MM.1S (cell line): ENCODE measurements at regions not wholly inside any gene's neighbourhood (a gene's known extent, or its start where the extent isn't known, plus 50 kb on each side); places are given as distances from the start of the nearest gene placed in this dataset.

Experiments
- DNase-seq: peaks from one replicate; pipeline ENCODE4 v3.0.0-alpha.2; 2015
- H2AFZ ChIP-seq: fragments of 300-600 bp; sonication (generic); 2 replicates; pipeline ENCODE4 v1.6.0; 2016; ENCODE audit warnings: antibody characterized with exemption, low read length
- H3F3A ChIP-seq: fragments of 300-600 bp; sonication (generic); 2 replicates; pipeline ENCODE4 v1.6.1; 2016; ENCODE audit warnings: mild to moderate bottlenecking, antibody characterized with exemption, low read length, moderate library complexity, mixed read lengths; ENCODE audit not compliant: insufficient read depth
- H3K27ac ChIP-seq: fragments of 300-600 bp; sonication (generic); 2 replicates; pipeline ENCODE4 v1.5.1; 2016; ENCODE audit warnings: mild to moderate bottlenecking, low read length
- H3K27me3 ChIP-seq: fragments of 300-600 bp; sonication (generic); replicated peaks from 2 replicates; pipeline ENCODE4 v1.6.0; 2016; ENCODE audit warnings: low read length; ENCODE audit not compliant: insufficient read depth
- H3K36me3 ChIP-seq: fragments of 300-600 bp; sonication (generic); replicated peaks from 2 replicates; pipeline ENCODE4 v1.6.1; 2016; ENCODE audit warnings: mild to moderate bottlenecking, low read length, mixed read lengths; ENCODE audit not compliant: insufficient read depth
- H3K4me1 ChIP-seq: fragments of 300-600 bp; sonication (generic); 2 replicates; pipeline ENCODE4 v1.6.1; 2016; ENCODE audit warnings: low read length, mixed read lengths
- H3K4me2 ChIP-seq: fragments of 300-600 bp; sonication (generic); 2 replicates; pipeline ENCODE4 v1.6.0; 2016; ENCODE audit warnings: low read depth, low read length
- H3K4me3 ChIP-seq: fragments of 300-600 bp; sonication (generic); 2 replicates; pipeline ENCODE4 v1.5.1; 2016; ENCODE audit warnings: low read length, mixed read lengths
- H3K79me2 ChIP-seq: fragments of 300-600 bp; sonication (generic); 2 replicates; pipeline ENCODE4 v1.6.1; 2016; ENCODE audit warnings: mixed run types, low read length, mixed read lengths
- H3K9ac ChIP-seq: fragments of 300-600 bp; sonication (generic); 2 replicates; pipeline ENCODE4 v1.6.1; 2016; ENCODE audit warnings: low read length, mixed read lengths
- H3K9me2 ChIP-seq: fragments of 300-600 bp; sonication (generic); replicated peaks from 2 replicates; pipeline ENCODE4 v1.6.1; 2016; ENCODE audit warnings: mild to moderate bottlenecking, low read length, mixed read lengths; ENCODE audit not compliant: insufficient read depth
- H3K9me3 ChIP-seq: fragments of 300-600 bp; sonication (generic); replicated peaks from 2 replicates; pipeline ENCODE4 v1.6.1; 2016; ENCODE audit warnings: mild to moderate bottlenecking, low read length, mixed read lengths; ENCODE audit not compliant: insufficient read depth
- H4K20me1 ChIP-seq: fragments of 300-600 bp; sonication (generic); 2 replicates; pipeline ENCODE4 v1.6.1; 2016; ENCODE audit warnings: mild to moderate bottlenecking, low read length, moderate library complexity, mixed read lengths; ENCODE audit not compliant: insufficient read depth
- CTCF ChIP-seq: fragments of 300-600 bp; sonication (generic); IDR thresholded peaks from 2 replicates; pipeline ENCODE4 v1.5.1; 2016; ENCODE audit warnings: antibody characterized with exemption, low read length, mixed read lengths
- EZH2 ChIP-seq: fragments of 300-600 bp; sonication (generic); optimal IDR thresholded peaks from 2 replicates; pipeline ENCODE3; 2017; ENCODE audit warnings: low read depth, mild to moderate bottlenecking, antibody characterized with exemption, low read length, mixed read lengths
- EZH2phosphoT487 ChIP-seq: fragments of 300-600 bp; sonication (generic); IDR thresholded peaks from 2 replicates; pipeline ENCODE4 v1.6.1; 2018; ENCODE audit warnings: antibody characterized with exemption, low read length

DNA sequence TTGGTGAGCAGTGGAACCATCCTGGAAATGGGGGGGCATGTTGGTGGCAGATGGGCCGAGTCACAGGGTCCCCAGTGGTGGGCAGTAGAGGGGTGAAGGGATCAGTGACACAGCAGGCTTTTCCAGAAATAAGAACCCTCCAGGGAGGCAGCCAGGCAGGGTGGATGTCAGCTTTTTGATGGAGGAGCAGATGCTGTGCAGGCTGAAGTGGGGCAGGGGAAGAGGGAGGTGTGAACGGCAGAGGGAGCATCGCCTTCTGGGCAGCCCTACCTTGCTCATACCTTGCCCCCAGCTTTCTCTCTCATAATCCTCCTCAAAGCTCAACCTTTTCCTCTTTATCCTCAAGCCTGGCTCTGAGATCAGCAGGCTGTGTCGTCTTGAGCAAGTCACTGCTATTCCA lies 131.8 kb upstream of the IPO9 start:
- no peak for DNase-seq
- H2AFZ ChIP-seq, result no peak overlapping the region
- H3K79me2 ChIP-seq, result no peaks in the 10 kb centered on the region
- H3K4me3 ChIP-seq, result no peak overlapping the region
- no peak for TF ChIP-seq CTCF
- TF ChIP-seq EZH2, result no peak
- TF ChIP-seq EZH2phosphoT487, result no peak
- no peaks in the 10 kb centered on the region for H3K4me1 ChIP-seq
- no peak overlapping the region for H3K27ac ChIP-seq
- H3K36me3 ChIP-seq, result no peaks in the 10 kb centered on the region
- H3F3A ChIP-seq, result no peaks in the 10 kb centered on the region
- H3K9me2 ChIP-seq, result no peaks in the 10 kb centered on the region
- H3K9me3 ChIP-seq, result no peaks in the 10 kb centered on the region
- no peak overlapping the region for H3K4me2 ChIP-seq
- no peak overlapping the region for H3K9ac ChIP-seq
- no peaks in the 10 kb centered on the region for H4K20me1 ChIP-seq
- no peaks in the 10 kb centered on the region; the same call in 1 of the 2 replicates for H3K27me3 ChIP-seq

GRCh38 chr1:201701831-201702230 lies 127.1 kb upstream of the IPO9 start:
- Histone ChIP-seq H3K9me2 (no peaks in the 10 kb centered on the region), H3K9ac (no peak overlapping the region), H3K27ac (no peak overlapping the region), H3F3A (no peaks in the 10 kb centered on the region), H3K36me3 (no peaks in the 10 kb centered on the region), H3K4me2 (no peak overlapping the region), H4K20me1 (no peaks in the 10 kb centered on the region), H3K9me3 (no peaks in the 10 kb centered on the region), H2AFZ (no peak overlapping the region), H3K4me1 (no peaks in the 10 kb centered on the region), H3K79me2 (no peaks in the 10 kb centered on the region), H3K27me3 (no peaks in the 10 kb centered on the region), H3K4me3 (no peak overlapping the region)
- DNase-seq, result no peak
- no peak for TF ChIP-seq EZH2phosphoT487
- TF ChIP-seq EZH2, result no peak
- no peak for TF ChIP-seq CTCF

DNA sequence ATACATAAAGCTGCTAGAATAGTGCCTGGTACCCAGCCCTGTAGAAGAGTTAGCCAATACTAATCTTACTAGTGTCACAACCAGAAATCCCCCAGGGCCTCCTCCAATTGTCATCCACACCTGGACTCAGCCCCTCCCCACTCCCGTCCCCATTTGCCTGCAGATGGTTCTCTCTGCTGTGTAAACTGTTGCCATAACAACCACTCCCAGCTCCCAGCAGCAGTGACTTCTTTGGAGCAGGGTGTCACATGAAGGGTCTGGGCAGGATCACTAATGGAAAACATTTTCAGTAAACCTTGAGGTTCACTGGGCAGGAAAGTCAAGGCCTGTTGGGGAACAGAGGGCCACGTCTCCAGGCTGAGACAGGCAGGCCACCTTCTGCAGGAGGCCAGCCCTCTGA lies 126.0 kb upstream of the IPO9 start:
- TF ChIP-seq CTCF (no peak), EZH2 (no peak), EZH2phosphoT487 (no peak)
- no peaks in the 10 kb centered on the region for H3K9me3 ChIP-seq
- no peaks in the 10 kb centered on the region for H3F3A ChIP-seq
- no peak for DNase-seq
- H3K9ac ChIP-seq, result no peak overlapping the region
- H3K4me2 ChIP-seq, result no peak overlapping the region
- no peaks in the 10 kb centered on the region for H3K79me2 ChIP-seq
- H2AFZ ChIP-seq, result no peak overlapping the region
- H3K27ac ChIP-seq, result no peak overlapping the region
- no peaks in the 10 kb centered on the region for H3K9me2 ChIP-seq
- no peaks in the 10 kb centered on the region for H3K4me1 ChIP-seq
- H3K36me3 ChIP-seq, result no peaks in the 10 kb centered on the region
- H3K27me3 ChIP-seq, result no peaks in the 10 kb centered on the region
- H4K20me1 ChIP-seq, result no peaks in the 10 kb centered on the region
- H3K4me3 ChIP-seq, result no peak overlapping the region
